Stimulated activated CD4-positive, alpha-beta T cell treated with anti-CD3 and anti-CD28 coated beads, Interleukin-1b, Interleukin-23, amount 100 ng/mL, for 1 hour (primary cell): ENCODE measurements at regions not wholly inside any gene's neighbourhood (a gene's known extent, or its start where the extent isn't known, plus 50 kb on each side); places are given as distances from the start of the nearest gene placed in this dataset.

Experiments
- DNase-seq, 2 donors: peaks; one replicate each; pipeline ENCODE4 v3.0.0-alpha.2; 2020; ENCODE audit warnings: low read depth in 2 of 2

DNA sequence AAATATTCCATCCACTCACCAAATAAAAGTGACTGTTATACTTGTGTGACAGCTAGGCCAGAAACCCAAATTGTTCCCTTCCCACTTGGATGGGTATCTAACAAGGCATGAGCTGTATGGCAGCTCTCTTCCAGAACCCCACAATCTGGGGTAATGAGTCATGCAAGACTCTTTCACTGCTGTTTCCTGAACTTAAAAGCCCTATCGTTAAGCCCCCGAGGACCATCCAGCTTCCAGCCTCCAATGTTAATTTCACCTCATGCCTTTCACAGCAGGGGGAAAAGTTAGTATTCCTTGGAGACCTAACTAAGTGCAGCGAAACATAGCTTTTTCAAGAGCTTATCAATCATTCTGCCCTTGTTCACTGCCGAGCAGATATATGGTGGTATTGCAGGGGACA is 368.6 kb upstream of the HSFY2 start:
- no peak for DNase-seq

DNA sequence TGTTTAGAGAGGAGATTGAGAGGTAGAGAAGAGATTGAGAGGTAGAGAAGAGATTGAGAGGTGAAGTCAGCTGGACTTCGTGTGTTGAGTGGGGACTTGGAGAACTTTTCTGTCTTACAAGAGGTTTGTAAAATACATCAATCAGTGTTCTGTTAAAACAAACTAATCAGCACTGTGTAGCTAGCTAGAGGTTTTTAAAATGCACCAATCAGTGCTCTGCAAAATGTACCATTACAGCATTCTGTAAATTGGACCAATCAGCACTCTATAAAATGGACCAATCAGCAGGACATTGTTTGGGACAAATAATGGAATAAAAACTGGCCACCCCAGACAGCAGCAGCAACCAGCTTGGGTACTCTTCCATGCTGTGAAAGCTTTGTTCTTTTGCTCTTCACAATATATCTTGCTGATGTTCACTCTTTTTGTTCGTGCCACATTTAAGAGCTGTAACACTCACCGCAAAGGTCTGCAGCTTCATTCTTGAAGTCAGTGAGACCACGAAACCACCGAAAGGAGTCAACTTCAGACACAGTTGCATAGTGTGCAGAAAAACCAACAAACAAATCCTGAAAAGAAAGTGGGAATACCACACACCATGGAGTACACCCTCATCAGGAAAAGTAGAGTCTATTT is 366.9 kb upstream of the HSFY2 start:
- no peak for DNase-seq

DNA sequence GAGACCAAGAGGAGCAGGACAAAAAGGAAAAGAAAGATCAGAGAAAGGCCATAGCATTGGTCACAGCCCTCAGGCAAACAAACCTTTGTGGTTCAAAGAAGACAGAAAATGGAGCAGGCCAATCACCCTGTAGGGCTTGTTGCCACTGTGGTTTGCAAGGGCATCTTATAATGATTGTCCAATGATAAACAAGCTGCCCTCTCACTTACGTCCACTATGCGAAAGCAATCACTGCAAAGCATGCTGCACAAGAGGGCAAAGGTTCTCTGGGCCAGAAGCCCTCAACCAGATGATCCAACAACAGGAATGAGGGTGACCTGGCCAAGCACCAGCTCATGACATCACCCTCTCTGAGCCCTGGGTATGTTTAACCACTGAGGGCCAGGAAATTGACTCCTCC is 360.9 kb upstream of the HSFY2 start:
- no peak for DNase-seq

DNA sequence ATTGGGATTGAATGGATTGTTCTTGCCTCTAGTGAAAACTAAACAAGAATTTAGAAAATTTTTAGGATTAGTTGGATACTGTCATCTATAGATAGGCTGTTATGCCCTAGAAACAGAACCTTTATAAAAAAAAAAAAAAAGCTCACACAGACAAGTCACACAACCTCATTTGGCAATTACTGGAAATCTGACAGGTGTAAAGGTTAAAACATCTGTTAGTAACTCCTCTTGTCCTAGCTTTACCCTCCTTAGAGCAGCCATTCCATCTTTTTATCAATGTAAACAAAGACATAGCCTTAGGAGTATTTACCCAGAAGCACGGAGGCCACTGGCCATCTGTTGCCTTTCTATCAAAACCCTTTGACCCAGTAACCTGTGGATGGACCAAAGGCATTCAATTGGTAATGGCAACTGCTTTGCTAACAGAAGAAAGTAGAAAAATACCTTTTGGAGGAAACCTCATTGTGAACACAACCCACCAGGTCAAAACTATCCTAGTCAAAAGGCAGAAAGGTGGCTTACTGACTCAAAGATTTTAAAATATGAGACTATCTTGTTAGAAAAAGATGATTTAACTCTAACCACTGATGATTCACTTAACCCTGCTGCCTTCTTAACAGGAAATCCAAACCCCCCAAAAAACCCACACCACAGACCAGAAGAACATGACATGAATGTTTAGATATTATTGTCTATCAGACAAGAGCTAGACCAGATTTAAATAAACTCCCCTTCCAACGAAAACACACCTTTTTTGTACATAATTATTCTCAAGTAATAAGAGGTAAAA is 357.2 kb upstream of the HSFY2 start:
- no peak for DNase-seq

DNA sequence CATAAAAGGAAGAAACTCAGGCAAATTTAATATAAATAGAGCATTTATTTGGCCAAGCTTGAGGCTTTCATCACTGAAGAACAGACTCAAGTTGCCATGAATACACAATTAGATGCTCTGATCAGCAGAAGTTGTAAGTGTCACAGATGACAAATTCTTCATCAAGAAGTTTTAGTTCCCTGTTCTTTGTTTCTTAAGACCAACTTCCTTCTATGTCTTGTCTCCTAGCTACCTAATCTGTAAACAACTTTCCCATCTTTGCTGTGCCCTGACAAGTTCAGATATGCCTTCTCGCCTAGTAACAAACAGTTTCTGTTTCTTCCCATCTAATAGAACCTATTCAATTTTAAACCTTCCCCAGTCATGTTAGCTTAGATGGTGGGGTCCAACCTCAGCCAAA is 353.4 kb upstream of the HSFY2 start:
- no peak for DNase-seq

DNA sequence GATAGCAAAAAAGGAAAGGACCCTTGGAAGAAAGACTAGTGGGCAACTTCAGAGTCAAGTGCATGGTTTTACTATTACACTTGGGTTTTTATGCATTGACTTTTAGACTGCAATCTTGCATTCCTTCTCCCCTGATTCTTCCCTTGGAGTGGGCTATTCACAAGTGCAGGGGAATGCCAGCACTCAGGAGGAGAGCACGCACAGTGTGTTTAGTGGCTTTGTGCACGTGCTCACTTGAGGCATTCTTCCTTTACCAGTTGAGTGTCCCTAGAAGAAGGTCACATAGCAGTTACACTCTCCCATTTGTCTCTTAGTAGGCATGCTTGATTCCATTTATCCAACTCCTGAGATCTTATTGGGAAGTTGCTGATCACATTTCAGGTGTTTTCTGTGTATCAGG is 351.1 kb upstream of the HSFY2 start:
- DNase-seq = no peak

DNA sequence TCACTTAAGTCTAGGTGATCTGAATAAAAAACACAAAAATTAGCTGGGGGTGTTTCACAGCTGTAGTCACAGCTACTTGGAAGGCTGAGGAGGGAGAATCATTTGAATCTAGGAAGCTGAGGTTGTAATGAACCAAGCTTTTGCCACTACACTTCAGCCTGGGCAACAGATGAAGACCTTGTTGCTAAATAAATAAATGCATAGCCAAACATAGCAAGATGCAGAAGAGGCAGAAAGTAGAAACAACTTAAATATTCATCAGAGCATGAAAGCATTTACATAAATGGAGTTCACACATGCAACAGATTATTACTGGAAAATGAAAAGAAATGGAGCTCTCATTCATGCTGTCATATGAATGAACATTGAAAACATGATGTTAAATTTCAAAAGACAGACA is 348.9 kb upstream of the HSFY2 start:
- no peak for DNase-seq

DNA sequence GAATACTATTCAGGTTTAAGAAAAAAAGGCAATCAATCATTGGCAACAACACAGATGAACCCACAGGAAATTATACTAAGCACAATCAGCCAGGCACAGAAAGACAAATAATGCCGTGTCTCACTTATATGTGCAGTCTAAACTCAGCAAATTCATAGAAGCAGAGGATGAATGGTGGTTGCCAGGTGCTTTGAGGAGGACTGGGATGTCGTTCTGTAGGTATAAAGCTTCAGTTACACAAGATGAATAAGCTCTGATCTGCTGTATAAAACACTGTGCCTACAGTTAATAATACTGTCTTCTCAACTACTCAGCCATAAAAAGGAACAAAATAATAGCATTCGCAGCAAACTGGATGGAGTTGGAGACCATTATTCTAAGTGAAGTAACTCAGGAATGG is 324.8 kb upstream of the HSFY2 start:
- no peak for DNase-seq

DNA sequence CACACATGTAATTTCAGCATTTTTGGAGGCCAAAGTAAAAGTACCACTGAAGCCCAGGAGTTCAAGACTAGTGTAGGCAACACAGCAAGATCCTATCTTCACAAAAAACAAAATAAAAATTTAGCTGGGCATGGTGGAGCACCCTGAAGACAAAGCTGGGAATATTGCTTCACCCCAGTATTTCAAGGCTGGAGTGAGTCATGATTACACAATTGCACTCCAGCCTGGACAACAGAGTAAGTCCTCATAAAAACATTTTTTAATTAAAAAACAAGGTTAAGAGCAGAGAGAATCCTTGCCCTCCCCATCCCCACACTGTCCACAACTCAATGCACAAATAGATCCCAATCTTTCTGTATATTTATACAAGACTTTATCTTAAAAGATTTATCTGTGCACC is 321.9 kb upstream of the HSFY2 start:
- no peak for DNase-seq

DNA sequence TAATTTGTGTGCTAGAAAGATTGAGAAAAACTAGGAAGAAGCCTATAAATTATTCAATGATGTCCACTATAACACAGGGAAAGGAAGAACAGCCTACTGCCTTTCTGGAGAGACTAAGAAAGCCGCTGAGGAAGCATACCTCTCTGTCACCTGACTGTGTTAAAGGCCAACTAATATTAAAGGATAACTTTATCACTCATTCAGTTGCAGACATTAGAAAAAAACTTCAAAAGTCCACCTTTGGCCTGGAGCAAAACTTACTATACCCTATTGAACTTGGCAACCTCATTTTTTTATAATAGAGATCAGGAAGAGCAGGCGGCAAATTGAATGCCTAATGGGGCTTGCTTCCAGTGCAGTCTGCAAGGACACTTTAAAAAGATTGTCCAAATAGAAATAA is 309.5 kb upstream of the HSFY2 start:
- no peak for DNase-seq

DNA sequence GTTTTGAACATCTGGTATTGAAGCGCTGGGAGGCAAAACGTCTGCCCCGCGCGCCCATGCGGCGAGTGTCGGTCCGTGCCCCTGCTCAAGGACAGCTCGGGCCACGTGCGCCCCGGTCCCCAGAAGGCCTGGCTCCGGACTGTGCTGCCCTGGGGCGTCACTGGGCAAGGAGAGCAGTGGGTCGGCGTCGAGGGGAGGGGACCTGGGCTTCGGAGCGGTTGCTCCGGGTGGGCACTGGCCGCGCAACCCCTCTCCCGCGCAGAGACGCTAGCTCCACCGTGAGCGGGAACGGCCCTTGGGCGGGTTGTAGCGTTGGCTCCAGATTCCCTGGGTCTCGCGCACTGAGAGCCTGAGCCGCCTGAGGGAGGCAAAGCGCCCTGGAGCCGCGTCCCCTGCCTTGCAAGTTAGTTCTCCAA is 304.2 kb upstream of the HSFY2 start:
- DNase-seq = no peak

DNA sequence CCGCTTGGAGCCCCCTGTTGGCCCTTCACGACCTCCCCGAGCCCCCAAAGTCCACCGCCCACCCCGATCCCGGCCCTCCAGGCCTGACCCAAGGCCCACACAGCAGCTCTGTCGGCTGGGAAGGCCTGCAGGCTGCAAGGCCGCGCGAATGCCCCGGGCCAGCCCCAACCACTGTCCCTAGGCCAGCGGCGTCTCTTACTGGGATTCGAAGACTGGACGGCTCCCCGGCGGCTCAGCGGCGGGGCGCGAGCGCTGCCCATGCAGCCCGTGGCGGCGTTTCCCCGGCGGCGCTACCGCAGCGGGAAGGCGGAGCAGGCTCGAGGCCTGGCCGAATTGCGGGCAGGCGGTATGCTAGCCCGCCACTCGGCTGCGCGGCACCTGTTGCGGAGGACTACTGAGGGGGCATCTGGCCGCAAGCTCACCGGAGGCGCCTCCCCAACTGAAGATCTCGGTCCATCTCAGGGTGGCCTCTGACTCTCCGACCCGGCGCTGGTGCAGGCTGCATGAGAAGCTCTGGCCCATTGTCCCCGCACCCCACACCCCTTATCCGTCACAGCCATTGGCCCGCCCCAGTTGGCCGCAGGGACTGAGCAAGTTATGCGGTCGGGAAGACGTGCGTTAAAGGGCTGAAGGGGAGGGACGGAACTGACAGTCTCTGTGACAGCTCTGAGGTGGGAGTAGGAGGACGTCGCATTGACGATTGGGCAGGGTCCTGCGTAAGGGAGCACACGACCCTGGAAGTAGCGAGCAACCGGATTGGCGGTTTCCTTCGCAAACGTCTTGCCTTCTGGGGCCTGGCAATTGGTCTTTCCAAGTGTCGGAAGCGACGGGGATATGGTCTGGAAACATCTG is 303.5 kb upstream of the HSFY2 start:
- no peak for DNase-seq

DNA sequence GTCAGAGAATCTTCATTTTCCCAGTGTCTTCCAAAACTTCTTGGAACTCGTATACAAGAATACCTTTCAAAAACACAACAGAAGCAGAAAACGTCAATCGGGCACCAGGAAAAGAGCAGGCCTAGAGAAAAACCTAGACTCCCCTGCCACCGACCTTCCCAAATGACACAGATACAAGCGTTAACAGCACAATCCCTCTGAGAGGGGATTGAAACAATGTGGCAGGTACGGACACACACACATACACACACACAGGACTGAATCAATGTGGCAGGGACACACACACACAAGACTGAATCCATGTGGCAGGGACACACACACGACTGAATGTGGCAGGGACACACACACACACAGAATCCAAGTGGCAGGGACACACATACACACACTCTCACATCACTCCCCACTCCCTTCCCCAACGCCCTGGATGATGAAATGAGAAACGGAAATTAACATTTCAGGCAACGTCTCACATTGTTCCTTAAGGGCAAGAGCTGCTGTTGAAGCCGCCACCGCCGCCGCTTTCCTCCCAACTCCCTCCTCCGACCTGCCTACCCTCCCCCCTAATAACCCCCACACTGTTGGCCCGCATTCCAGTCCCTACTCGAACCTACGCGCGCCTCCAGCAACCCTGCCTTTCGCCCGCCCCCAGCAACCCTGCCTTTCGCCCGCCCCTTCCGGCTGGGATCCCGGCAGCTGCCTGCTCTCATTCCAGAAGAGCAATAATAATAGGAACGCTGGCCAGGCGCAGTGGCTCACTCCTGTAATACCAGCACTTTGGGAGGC is 302.1 kb upstream of the HSFY2 start:
- no peak for DNase-seq

DNA sequence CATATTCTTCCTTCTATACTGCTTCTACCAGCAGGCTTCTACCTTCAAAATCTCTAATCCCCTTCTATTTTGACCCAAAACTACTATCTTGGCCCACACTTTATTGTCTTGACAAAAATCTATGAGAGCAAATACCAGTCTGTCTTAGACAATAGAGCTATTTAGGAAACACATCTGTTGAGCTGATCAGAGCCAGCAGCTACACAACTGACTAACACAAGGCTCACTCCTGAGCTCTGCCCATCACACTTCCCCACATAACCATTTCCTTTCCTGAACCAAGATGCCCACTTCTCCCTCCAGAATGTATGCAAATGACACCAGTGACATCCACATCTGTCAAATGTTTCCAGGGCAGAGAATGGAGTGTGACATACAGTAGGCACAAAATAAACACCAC is 293.9 kb upstream of the HSFY2 start:
- DNase-seq = no peak

DNA sequence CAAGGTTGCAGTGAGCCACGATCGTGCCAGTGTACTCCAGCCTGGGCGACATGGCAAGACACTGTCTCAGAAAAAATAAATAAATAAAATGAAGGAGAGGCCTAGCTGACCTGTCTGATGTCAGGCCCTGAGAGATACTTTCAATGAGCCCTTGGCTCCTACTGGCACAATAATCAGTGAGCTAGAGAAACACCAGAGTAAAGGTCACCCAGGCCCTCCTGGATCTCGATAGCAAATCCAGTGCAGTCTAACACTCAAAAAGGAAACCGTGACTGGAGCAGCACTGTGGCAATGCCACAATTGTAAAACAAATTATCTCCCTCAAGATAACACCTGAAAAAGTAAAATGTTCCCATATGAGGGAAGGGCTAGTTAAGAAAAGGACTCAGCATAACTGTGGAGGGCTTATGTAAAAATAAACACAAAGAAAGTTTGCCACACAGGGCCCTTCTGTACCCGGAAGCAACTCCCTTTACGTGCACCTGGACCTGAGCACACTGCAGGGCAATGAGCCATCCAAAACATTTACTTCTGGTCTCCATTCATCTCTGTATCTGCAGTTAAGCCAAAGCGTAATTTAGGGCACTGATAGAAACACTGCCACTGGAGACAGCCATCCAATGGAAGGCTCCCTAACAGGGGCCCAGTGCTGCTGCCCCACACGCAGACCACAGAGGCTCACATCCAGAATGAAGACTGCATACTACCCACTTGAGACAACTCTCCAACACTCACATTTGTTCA is 293.1 kb upstream of the HSFY2 start:
- no peak for DNase-seq

DNA sequence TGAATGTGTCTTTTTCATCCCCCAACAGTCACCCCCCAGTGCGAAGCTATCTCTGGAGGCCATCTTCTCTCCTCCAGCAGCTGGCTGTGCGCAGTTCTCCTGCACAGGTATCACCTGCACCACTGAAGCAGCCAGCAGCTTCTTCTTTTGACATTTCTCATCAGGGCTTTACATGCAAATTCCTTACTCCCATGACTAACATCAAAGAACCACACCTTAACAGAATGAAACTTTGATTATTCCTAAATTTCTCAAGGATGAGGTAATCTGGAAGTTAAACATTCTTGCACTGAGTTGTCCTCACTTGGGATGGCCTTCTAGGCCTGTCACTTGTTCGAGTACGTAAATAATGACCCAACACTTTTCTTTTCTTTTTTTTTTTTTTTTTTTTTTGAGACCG is 291.6 kb upstream of the HSFY2 start:
- no peak for DNase-seq

DNA sequence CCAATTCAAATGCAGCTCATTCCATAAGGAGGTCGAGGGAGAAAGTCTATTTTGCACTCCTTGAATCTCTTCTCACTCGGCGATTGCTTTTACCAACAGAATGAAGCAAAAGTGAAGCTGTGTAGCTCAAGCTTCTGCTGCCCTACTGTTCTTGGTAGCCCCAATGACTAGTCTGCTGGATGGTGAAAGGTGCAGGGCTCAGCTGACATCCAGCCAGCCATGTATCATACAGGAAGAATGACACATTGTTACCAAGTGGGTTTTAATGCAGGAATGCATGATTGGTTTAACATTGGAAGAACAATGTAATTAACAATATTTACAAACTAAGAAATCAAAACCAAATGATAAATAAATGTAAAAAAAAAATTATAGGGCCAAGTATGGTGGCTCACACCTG is 286.2 kb upstream of the HSFY2 start:
- no peak for DNase-seq

DNA sequence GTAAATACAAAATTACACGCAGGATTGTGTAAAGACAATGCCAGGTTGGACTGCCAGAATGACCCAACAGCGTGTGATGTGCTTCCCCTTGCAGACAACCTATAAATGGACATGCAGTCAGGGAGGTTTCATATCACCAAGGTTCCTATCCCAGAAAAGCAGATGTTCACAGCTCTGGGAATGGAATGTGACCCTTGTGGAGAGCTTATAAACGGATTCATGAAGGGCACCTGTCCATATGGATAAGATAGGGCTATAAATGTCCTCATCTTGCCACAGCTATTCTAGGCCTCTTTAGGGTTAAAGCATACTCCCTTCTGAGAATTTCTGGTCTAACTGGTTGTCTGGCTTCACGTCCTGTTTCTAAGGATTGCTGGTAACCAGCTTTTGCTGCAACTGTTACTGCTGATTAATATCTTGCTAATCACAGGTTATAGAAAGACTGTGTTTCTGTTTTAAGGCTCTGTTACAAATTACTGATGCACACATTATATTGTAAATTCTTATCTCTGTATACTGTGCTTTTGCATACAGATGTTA is 285.4 kb upstream of the HSFY2 start:
- no peak for DNase-seq

DNA sequence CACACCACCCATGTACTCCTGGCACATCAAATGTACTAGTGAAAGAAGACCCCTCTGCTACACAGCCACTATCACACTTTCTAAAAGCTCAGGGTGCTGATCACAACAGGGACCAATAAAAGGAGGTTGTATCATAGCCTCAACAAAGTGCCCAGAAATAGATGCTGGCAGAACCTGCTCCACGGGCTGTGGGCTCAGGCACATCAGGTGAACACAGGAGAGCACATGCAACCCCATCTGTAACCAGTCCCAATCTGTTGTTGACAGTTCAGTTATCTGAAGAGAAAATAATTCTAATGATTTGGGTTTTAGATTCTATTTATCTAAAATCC is 282.6 kb upstream of the HSFY2 start:
- no peak for DNase-seq

DNA sequence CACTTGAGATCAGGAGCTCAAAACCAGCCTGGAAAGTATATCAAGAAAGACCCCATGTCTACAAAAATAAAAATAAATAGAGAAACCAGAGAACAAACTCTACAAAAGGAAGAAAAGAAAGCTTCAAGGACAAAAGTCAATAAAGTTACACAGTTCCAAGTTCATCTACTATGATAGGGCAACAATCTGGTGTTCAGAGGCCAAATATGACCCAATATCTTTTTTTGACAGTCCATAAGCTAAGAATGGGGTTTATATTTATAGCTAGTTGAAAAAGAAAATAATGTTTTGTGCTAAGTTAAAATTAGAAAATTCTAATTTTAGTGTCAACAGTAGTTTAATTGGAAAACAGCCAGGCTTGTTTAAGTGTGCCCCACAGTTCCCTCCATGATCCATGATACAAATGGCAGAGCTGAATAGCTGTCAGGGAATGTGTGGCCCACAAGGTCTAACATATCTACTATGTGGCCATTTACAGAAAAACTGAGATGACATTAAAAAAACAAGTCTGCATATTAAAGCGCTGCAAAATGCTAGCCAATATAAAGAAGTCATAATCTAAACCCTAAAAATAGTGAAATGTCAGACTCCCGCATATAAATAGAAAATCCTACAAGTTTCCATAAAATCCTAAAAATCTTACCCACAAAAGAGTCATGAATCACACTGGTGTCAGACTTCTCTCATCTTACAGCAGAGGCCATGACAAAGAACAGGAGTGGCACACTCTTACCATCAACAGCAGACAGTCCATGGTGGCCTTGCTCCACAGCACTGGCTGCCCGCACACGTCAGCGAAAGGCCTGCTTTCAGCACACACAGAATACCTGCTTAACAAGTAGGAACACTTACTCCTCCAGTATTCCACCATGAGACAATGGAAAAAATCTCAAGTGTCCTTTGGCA is 281.9 kb upstream of the HSFY2 start:
- DNase-seq = no peak
